Heart left ventricle (tissue), 13 donors: ENCODE measurements at regions not wholly inside any gene's neighbourhood (a gene's known extent, or its start where the extent isn't known, plus 50 kb on each side); places are given as distances from the start of the nearest gene placed in this dataset.

Experiments used
- POLR2A ChIP-seq, 2 donors: fragments of 450-650 bp; IDR thresholded peaks; one replicate each; pipeline ENCODE4 v1.6.1; 2017; ENCODE audit warnings: antibody characterized with exemption in 2 of 2, mild to moderate bottlenecking in 2 of 2, moderate library complexity in 2 of 2
- TF ChIP-seq, protein P1 (sequence below), 12 donors: fragments of 200-600 bp; sonication (generic) in 4 of 12; IDR thresholded peaks; one replicate each; pipeline versions ENCODE4 v1.5.0 to v1.8.0; 2018 to 2022; ENCODE audit warnings: antibody characterized with exemption in 12 of 12, mild to moderate bottlenecking in 5 of 12
- donor health status: ischemic (EF 13 %, LVEDD 7.1; RV severe dilation, severe dysfunction).
- donor health status: DM: no; HTN: yes; CAD: no.
- donor health status: DM: no; HTN: no; CAD: no.
- donor health status: ischemic (EF 25% LVEDD 6.9; RV normal size, moderate dysfunction).
- donor health status: ischemic (EF 25% LVEDD 5.7; RV mildly dilated, moderate dysfunction).
- donor health status: ischemic (EF 35%, LVEDD 5.7; RV mildly dilated, moderate dysfunction).
- donor health status: nonischemic (EF 11% LVEDD 7.7; RV severe dilation, severe dysfunction).
- donor health status: DM: yes; HTN: yes; CAD: no.
- donor health status: PGD.
- donor health status: ischemic (EF 29% LVEDD 5.4; RV normal size, mild dysfunction).
- donor health status: nonischemic (EF 23%, LVEDD 6.1; RV moderate dilation, normal function).

DNA sequence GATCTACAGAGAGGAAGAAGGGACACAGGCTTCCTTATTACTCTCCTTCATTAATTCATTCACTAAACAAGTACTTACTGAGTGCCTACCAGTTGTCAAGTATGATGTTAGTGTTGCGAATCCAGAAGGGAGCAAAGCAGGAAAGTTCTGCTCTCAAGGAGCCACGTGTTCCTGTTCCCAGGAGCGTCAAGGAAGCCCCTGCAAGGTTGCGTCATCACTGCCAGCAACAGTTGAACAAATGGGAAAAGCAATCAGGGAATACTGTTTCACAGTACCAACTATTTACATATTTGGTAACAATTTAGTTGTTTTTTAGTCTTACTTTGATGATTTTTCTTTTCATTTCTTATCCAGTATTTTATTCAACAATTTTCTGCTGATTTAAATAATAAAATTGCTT lies 310.0 kb downstream of the FOXA2 start:
- TF ChIP-seq, protein P1, sequence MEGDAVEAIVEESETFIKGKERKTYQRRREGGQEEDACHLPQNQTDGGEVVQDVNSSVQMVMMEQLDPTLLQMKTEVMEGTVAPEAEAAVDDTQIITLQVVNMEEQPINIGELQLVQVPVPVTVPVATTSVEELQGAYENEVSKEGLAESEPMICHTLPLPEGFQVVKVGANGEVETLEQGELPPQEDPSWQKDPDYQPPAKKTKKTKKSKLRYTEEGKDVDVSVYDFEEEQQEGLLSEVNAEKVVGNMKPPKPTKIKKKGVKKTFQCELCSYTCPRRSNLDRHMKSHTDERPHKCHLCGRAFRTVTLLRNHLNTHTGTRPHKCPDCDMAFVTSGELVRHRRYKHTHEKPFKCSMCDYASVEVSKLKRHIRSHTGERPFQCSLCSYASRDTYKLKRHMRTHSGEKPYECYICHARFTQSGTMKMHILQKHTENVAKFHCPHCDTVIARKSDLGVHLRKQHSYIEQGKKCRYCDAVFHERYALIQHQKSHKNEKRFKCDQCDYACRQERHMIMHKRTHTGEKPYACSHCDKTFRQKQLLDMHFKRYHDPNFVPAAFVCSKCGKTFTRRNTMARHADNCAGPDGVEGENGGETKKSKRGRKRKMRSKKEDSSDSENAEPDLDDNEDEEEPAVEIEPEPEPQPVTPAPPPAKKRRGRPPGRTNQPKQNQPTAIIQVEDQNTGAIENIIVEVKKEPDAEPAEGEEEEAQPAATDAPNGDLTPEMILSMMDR (IDR thresholded peaks at IDR 0.05), result no peak
- no peak for TF ChIP-seq POLR2A (IDR thresholded peaks at IDR 0.05)
